ENCODE measurements at regions not wholly inside any gene's neighbourhood (a gene's known extent, or its start where the extent isn't known, plus 50 kb on each side); places are given as distances from the start of the nearest gene placed in this dataset.

DNA sequence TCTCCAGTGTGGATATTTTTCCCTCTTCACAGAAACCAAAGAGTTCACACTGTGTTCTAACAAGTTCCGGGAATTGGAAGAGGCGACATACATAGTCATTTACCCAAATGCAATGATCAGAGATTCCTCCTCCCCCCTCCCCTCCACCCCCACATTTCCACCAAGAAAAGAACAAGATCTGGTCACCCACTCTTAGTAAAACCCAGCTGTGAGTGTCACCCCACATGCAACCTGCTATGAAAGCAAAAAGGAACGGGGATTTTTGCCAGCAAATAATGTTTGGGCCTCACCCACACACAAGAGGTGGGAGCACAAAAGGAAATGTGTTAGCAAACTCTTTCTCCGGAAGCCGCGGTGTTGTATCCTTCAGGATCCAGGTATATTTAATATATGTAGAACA is 745.0 kb upstream of the AUTS2 start:
- no TSS peak for BruUV-seq (replicated peaks)
- no peaks in the 10 kb centered on the region for H3K36me3 ChIP-seq (ENCODE audit: insufficient read depth, low read length, poor library complexity, severe bottlenecking)
- no peak overlapping the region for H3K4me3 ChIP-seq (ENCODE audit: low read depth, low read length, poor library complexity, severe bottlenecking)
- CTCF ChIA-PET: no interaction called here
- no peaks in the 10 kb centered on the region for H3K27me3 ChIP-seq (replicated peaks; ENCODE audit: insufficient read depth, low read depth, low read length, poor library complexity)
- H3K9me3 ChIP-seq (ENCODE audit: low read depth, low read length, poor library complexity, severe bottlenecking): no peaks in the 10 kb centered on the region
- TF ChIP-seq EZH2 (IDR thresholded peaks at IDR 0.05; ENCODE audit: borderline replicate concordance, low read depth, low read length, poor library complexity, severe bottlenecking): no peak
- POLR2A ChIA-PET (ENCODE audit: low non-redundant PET): no interaction called here
- H3K27ac ChIP-seq (ENCODE audit: low read depth, low read length, poor library complexity, severe bottlenecking): no peak overlapping the region
- intact Hi-C loops (cut with micrococcal nuclease; ENCODE audit: unreplicated experiment): no loop called here
- H3K4me1 ChIP-seq (ENCODE audit: insufficient read depth, low read length, poor library complexity, severe bottlenecking): no peaks in the 10 kb centered on the region
- DNase-seq (ENCODE audit: low spot score): no peak

DNA sequence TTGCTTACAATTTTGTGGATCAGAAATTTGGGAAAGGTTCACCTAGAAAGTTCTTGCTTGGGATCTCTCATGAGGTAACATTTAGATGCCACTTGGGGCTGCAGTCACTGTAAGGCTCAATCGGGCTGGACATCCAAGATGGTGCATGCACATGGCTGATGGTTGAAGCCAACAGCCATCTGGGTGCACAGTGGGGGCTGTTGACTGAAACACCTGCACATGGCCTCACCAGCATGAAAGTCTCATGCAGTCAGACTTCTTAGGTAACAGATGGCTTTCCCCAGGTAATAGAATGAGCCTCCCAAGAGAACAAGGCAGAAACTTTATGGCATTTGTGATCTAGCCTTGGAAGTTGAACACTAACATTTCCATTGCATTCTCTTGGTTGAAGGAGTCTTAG is 740.7 kb upstream of the AUTS2 start:
- Histone ChIP-seq H3K4me3 (ENCODE audit: low read depth, low read length, poor library complexity, severe bottlenecking) (no peak overlapping the region), H3K27ac (ENCODE audit: low read depth, low read length, poor library complexity, severe bottlenecking) (no peak overlapping the region), H3K27me3 (replicated peaks; ENCODE audit: insufficient read depth, low read depth, low read length, poor library complexity) (no peaks in the 10 kb centered on the region), H3K36me3 (ENCODE audit: insufficient read depth, low read length, poor library complexity, severe bottlenecking) (no peaks in the 10 kb centered on the region), H3K9me3 (ENCODE audit: low read depth, low read length, poor library complexity, severe bottlenecking) (no peaks in the 10 kb centered on the region), H3K4me1 (ENCODE audit: insufficient read depth, low read length, poor library complexity, severe bottlenecking) (no peaks in the 10 kb centered on the region)
- no TSS peak for BruUV-seq (replicated peaks)
- TF ChIP-seq EZH2 (IDR thresholded peaks at IDR 0.05; ENCODE audit: borderline replicate concordance, low read depth, low read length, poor library complexity, severe bottlenecking): no peak
- TF ChIP-seq, protein P1, sequence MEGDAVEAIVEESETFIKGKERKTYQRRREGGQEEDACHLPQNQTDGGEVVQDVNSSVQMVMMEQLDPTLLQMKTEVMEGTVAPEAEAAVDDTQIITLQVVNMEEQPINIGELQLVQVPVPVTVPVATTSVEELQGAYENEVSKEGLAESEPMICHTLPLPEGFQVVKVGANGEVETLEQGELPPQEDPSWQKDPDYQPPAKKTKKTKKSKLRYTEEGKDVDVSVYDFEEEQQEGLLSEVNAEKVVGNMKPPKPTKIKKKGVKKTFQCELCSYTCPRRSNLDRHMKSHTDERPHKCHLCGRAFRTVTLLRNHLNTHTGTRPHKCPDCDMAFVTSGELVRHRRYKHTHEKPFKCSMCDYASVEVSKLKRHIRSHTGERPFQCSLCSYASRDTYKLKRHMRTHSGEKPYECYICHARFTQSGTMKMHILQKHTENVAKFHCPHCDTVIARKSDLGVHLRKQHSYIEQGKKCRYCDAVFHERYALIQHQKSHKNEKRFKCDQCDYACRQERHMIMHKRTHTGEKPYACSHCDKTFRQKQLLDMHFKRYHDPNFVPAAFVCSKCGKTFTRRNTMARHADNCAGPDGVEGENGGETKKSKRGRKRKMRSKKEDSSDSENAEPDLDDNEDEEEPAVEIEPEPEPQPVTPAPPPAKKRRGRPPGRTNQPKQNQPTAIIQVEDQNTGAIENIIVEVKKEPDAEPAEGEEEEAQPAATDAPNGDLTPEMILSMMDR (conservative IDR thresholded peaks at IDR 0.05; ENCODE audit: low read depth, low read length): no peak
- DNase-seq (ENCODE audit: low spot score): no peak
- ChIA-PET POLR2A (ENCODE audit: low non-redundant PET) (no interaction called here), CTCF (no interaction called here)
- intact Hi-C loops (cut with micrococcal nuclease; ENCODE audit: unreplicated experiment): no loop called here

DNA sequence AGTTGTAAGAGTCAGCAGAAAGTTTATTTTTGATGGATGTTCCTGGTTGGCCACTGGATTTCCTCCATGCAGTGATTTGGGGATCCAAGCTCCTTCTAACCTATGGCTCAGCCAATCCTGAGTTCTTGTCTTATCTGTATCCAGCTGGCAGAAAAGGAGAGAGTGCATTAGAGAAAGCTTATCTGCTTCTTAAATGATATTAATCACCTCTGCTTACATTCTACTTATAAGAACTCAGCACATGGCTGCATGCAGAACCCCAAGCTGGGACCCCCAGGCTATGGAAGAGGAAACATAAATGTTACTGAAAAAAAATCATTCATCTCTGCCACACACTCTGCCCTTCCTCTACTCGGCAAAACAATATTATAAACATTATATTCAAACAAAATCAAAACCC is 739.8 kb upstream of the AUTS2 start:
- Histone ChIP-seq H3K9me3 (ENCODE audit: low read depth, low read length, poor library complexity, severe bottlenecking) (no peaks in the 10 kb centered on the region), H3K27ac (ENCODE audit: low read depth, low read length, poor library complexity, severe bottlenecking) (no peak overlapping the region), H3K4me3 (ENCODE audit: low read depth, low read length, poor library complexity, severe bottlenecking) (no peak overlapping the region), H3K36me3 (ENCODE audit: insufficient read depth, low read length, poor library complexity, severe bottlenecking) (no peaks in the 10 kb centered on the region), H3K27me3 (replicated peaks; ENCODE audit: insufficient read depth, low read depth, low read length, poor library complexity) (no peaks in the 10 kb centered on the region), H3K4me1 (ENCODE audit: insufficient read depth, low read length, poor library complexity, severe bottlenecking) (no peaks in the 10 kb centered on the region)
- intact Hi-C loops (cut with micrococcal nuclease; ENCODE audit: unreplicated experiment): no loop called here
- TF ChIP-seq, protein P1 (conservative IDR thresholded peaks at IDR 0.05; ENCODE audit: low read depth, low read length): no peak
- TF ChIP-seq EZH2 (IDR thresholded peaks at IDR 0.05; ENCODE audit: borderline replicate concordance, low read depth, low read length, poor library complexity, severe bottlenecking): no peak
- no peak for DNase-seq (ENCODE audit: low spot score)
- ChIA-PET CTCF (no interaction called here), POLR2A (ENCODE audit: low non-redundant PET) (no interaction called here)
- no TSS peak for BruUV-seq (replicated peaks)

DNA sequence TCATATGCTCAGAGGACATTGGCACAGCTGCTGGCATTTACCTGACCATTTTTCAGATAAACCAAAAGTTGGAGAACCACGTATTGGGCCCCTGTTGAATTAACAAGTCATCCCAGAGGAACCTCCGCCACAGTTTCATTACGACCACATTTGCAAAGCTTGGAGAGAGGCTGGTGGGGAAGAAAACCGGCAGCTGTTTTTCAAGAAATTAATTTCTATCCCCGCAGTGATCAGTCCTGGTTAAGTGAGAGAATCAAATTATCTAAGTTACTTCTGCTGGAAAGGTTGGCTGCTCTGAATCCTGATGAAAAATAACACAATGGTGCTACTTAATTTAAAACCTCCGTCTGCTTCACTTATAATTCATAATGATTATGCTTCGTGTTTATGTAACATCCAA is 737.1 kb upstream of the AUTS2 start:
- no peak for DNase-seq (ENCODE audit: low spot score)
- no TSS peak for BruUV-seq (replicated peaks)
- Histone ChIP-seq H3K9me3 (ENCODE audit: low read depth, low read length, poor library complexity, severe bottlenecking) (no peaks in the 10 kb centered on the region), H3K27ac (ENCODE audit: low read depth, low read length, poor library complexity, severe bottlenecking) (no peak overlapping the region), H3K27me3 (replicated peaks; ENCODE audit: insufficient read depth, low read depth, low read length, poor library complexity) (no peaks in the 10 kb centered on the region), H3K4me1 (ENCODE audit: insufficient read depth, low read length, poor library complexity, severe bottlenecking) (no peaks in the 10 kb centered on the region), H3K4me3 (ENCODE audit: low read depth, low read length, poor library complexity, severe bottlenecking) (no peak overlapping the region), H3K36me3 (ENCODE audit: insufficient read depth, low read length, poor library complexity, severe bottlenecking) (no peaks in the 10 kb centered on the region)
- no peak for TF ChIP-seq EZH2 (IDR thresholded peaks at IDR 0.05; ENCODE audit: borderline replicate concordance, low read depth, low read length, poor library complexity, severe bottlenecking)
- TF ChIP-seq, protein P1 (conservative IDR thresholded peaks at IDR 0.05; ENCODE audit: low read depth, low read length): no peak
- intact Hi-C loops (cut with micrococcal nuclease; ENCODE audit: unreplicated experiment): no loop called here
- CTCF ChIA-PET: no interaction called here
- POLR2A ChIA-PET (ENCODE audit: low non-redundant PET): no interaction called here

All from A673 (cell line).